OCI-LY3 (cell line): ENCODE measurements at regions not wholly inside any gene's neighbourhood (a gene's known extent, or its start where the extent isn't known, plus 50 kb on each side); places are given as distances from the start of the nearest gene placed in this dataset.
"Not testable (repeated sequence)": the region's sequence is repeated elsewhere in the genome, so short reads cannot be mapped to it uniquely, and the experiment has no call there.

Experiments
- CTCF ChIP-seq: fragments of 200-600, 300-600 bp; sonication (generic); IDR thresholded peaks from 2 replicates; pipeline ENCODE4 v1.5.1; 2014; ENCODE audit warnings: antibody characterized with exemption, low read length, low read depth
- EZH2phosphoT487 ChIP-seq: fragments of 200-600 bp; shearing (Covaris generic); IDR thresholded peaks from 2 replicates; pipeline ENCODE4 v1.6.1; 2018; ENCODE audit warnings: antibody characterized with exemption, mixed run types, low read depth

DNA sequence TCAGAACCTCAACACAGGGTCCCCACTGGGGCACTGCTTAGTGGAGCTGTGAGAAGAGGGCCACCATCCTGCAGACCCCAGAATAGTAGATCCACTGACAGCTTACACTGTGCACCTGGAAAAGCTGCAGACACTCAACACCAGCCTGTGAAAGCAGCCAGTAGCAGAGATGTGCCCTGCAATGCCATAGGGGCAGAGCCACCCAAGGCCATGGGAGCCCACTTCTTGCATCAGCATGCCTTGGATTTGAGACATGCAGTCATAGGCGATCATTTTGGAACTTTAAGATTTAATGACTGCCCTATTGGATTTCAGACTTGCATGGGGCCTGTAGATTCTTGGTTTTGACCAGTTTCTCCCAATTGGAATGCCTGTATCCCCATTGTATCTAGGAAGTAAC is 1962.1 kb upstream of the PRR20A start:
- not testable (repeated sequence) for TF ChIP-seq CTCF, EZH2phosphoT487
